ENCODE measurements at regions not wholly inside any gene's neighbourhood (a gene's known extent, or its start where the extent isn't known, plus 50 kb on each side); places are given as distances from the start of the nearest gene placed in this dataset.

GRCh38 chr2:145415151-145415550 is 895.2 kb upstream of the ZEB2 start:
- no peak for TF ChIP-seq CTCF (IDR thresholded peaks at IDR 0.05)
- TF ChIP-seq POLR2A (IDR thresholded peaks at IDR 0.05), result no peak
